K562 (cell line): ENCODE measurements at regions not wholly inside any gene's neighbourhood (a gene's known extent, or its start where the extent isn't known, plus 50 kb on each side); places are given as distances from the start of the nearest gene placed in this dataset.

Experiments
- ATF1 ChIP-seq, 2 experiments: fragments of 450-650 bp in 1 of 2; IDR thresholded peaks; 2 replicates each; pipeline ENCODE4 v1.6.1; 2016; ENCODE audit warnings: missing compliant biosample characterization in 1 of 2, missing genetic modification characterization in 1 of 2
- C11orf30 ChIP-seq: fragments of 450-650 bp; IDR thresholded peaks from 2 replicates; pipeline ENCODE4 v1.6.1; 2016; ENCODE audit warnings: low read depth, mild to moderate bottlenecking
- FOXJ2 ChIP-seq: fragments of 200-800 bp; sonication (Bioruptor generic); IDR thresholded peaks from 2 replicates; pipeline ENCODE4 v1.6.1; 2016; ENCODE audit warnings: missing genetic modification characterization, missing compliant biosample characterization
- JUND ChIP-seq, 2 experiments: IDR thresholded peaks; 2 replicates in 1 of 2; 3 replicates in 1 of 2; pipeline ENCODE4 v1.6.1; 2011; ENCODE audit warnings: borderline replicate concordance in 2 of 2, low read depth in 2 of 2, low read length in 2 of 2, improper control_type of control experiment in 1 of 2, missing biosample characterization in 1 of 2, missing genetic modification characterization in 1 of 2, missing genetic modification reagents in 1 of 2
- KDM2B ChIP-seq: fragments of 250-450 bp; sonication (Bioruptor Pico); IDR thresholded peaks from 2 replicates; pipeline ENCODE4 v1.8.0; 2021; ENCODE audit warnings: mild to moderate bottlenecking, moderate library complexity
- MAFK ChIP-seq: IDR thresholded peaks from 2 replicates; pipeline ENCODE4 v1.6.1; 2011; ENCODE audit warnings: low read length, improper control_type of control experiment
- MYBL2 ChIP-seq, 2 experiments: fragments of 450-650 bp in 1 of 2; sonication (generic) in 1 of 2; formaldehyde crosslinking in 1 of 2; IDR thresholded peaks; 2 replicates each; pipeline versions ENCODE4 v1.6.1 to v1.8.1; 2017 to 2022; ENCODE audit warnings: borderline replicate concordance in 1 of 2, inconsistent platforms in 1 of 2, low read depth in 1 of 2, mild to moderate bottlenecking in 1 of 2, missing genetic modification reagents in 1 of 2, moderate library complexity in 1 of 2
- NCOA1 ChIP-seq: fragments of 450-650 bp; IDR thresholded peaks from 2 replicates; pipeline ENCODE4 v1.6.1; 2016; ENCODE audit warnings: low read depth
- NCOA2 ChIP-seq, 2 experiments: fragments of 450-650 bp; IDR thresholded peaks; 2 replicates each; pipeline ENCODE4 v1.6.1; 2018; ENCODE audit warnings: mild to moderate bottlenecking in 2 of 2, moderate library complexity in 1 of 2; ENCODE audit not compliant: partially characterized antibody in 2 of 2
- PYGO2 ChIP-seq: fragments of 450-650 bp; IDR thresholded peaks from 2 replicates; pipeline ENCODE4 v1.6.1; 2016; ENCODE audit warnings: mild to moderate bottlenecking, missing genetic modification characterization, moderate library complexity, missing compliant biosample characterization
- SAFB2 ChIP-seq: fragments of 200-400 bp; formaldehyde crosslinking; IDR thresholded peaks from 2 replicates; pipeline ENCODE4 v1.6.1; 2018; ENCODE audit warnings: borderline replicate concordance, low read length, low read depth, moderate library complexity; ENCODE audit not compliant: severe bottlenecking
- SETDB1 ChIP-seq: IDR thresholded peaks from one replicate; pipeline ENCODE4 v1.6.1; 2012; ENCODE audit warnings: low read length, control low read depth, inconsistent platforms
- STAG1 ChIP-seq: sonication (generic); formaldehyde crosslinking; IDR thresholded peaks from 2 replicates; pipeline ENCODE4 v1.5.0; 2020; ENCODE audit warnings: missing genetic modification reagents, borderline replicate concordance
- TFAM ChIP-seq: fragments of 250-450 bp; sonication (Bioruptor Pico); conservative IDR thresholded peaks from 2 replicates; pipeline ENCODE4 v1.5.0; 2021; ENCODE audit warnings: mild to moderate bottlenecking, moderate library complexity
- ZBTB8A ChIP-seq: fragments of 450-650 bp; IDR thresholded peaks from 2 replicates; pipeline ENCODE4 v1.6.1; 2018; ENCODE audit warnings: mild to moderate bottlenecking, moderate library complexity; ENCODE audit not compliant: partially characterized antibody
- ZNF445 ChIP-seq: fragments of 250-450 bp; sonication (Bioruptor Pico); IDR thresholded peaks from 2 replicates; pipeline ENCODE4 v1.4.0; 2020; ENCODE audit warnings: low read depth, mild to moderate bottlenecking, moderate library complexity
- ZNF586 ChIP-seq: fragments of 450-650 bp; formaldehyde crosslinking; conservative IDR thresholded peaks from 2 replicates; pipeline ENCODE4 v1.4.0; 2020; ENCODE audit warnings: mild to moderate bottlenecking, moderate library complexity
- TF ChIP-seq, protein P1 (sequence below), 2 experiments: IDR thresholded peaks; 2 replicates each; pipeline ENCODE4 v1.6.1; 2011; ENCODE audit warnings: borderline replicate concordance in 1 of 2, control low read depth in 1 of 2, low read depth in 1 of 2, low read length in 1 of 2, mild to moderate bottlenecking in 1 of 2, mixed read lengths in 1 of 2, moderate library complexity in 1 of 2; ENCODE audit not compliant: insufficient read depth in 1 of 2, insufficient read length in 1 of 2, poor library complexity in 1 of 2, severe bottlenecking in 1 of 2; ENCODE audit errors: extremely low read depth in 1 of 2
- TF ChIP-seq, protein P2 (sequence below): fragments of 250-450 bp; sonication (Bioruptor Pico); IDR thresholded peaks from 2 replicates; pipeline ENCODE4 v1.8.0; 2022; ENCODE audit warnings: inconsistent platforms
- TF ChIP-seq, protein P3 (sequence below): fragments of 450-650 bp; IDR thresholded peaks from 2 replicates; pipeline ENCODE4 v1.6.1; 2016; ENCODE audit warnings: borderline replicate concordance
- TF ChIP-seq, protein P4 (sequence below): sonication (generic); formaldehyde crosslinking; IDR thresholded peaks from 2 replicates; pipeline ENCODE4 v1.8.0; 2022; ENCODE audit warnings: mild to moderate bottlenecking, low read depth, missing genetic modification reagents

DNA sequence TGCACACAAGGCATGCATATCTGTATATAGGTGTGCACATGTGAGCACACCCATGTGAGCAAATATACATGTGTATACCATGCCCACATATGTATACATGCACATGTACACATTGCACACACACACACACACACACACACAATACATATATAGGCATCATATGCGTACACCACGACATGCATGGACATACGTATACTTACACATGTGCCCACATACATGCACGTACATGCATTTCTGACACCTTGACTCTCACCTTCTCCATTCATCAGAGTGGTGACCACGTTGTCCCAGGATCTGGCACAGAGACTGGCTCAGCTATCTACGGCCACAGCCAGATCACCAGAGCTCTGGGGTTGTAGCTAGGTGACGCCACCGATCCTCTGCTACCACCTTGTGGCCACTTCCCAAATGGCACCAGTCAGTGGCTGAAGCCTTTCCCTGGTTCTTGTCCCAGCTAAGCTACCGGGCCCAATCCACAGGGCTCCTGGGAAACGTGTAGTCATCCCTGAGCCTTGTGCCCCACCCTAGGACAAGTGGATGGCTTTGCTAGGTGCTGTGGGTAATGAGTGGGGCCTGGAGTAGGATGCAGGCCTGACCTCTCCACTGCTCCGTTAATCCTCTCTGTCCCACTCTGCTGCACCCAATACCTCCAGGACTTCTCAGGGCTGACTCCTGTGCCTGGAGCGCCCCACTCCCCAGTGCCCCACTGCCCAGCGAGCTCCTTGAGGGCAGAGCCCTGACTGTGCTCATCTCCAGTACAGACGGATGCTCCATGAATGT lies 194.4 kb downstream of the RGS3 start (continued):
- TF ChIP-seq MYBL2 (IDR thresholded peaks at IDR 0.05; ENCODE audit: low read depth) (no peak), MYBL2 (CRISPR knock-in tag; IDR thresholded peaks at IDR 0.05; ENCODE audit: borderline replicate concordance) (no peak), FOXJ2 (no peak), ZNF445 (CRISPR knock-in tag) (no peak), ATF1 (CRISPR knock-in tag; IDR thresholded peaks at IDR 0.05) (no peak), ATF1 (tag; IDR thresholded peaks at IDR 0.05) (peak; percentile 58), STAG1 (CRISPR knock-in tag) (peak; percentile 94), PYGO2 (tag) (no peak), ZNF586 (CRISPR knock-in tag) (no peak), KDM2B (CRISPR knock-in tag) (no peak), NCOA1 (no peak), C11orf30 (no peak), SAFB2 (no peak), JUND (IDR thresholded peaks at IDR 0.05; ENCODE audit: borderline replicate concordance, low read depth, low read length) (peak; percentile 66), JUND (tag; IDR thresholded peaks at IDR 0.05; ENCODE audit: borderline replicate concordance, low read depth, low read length) (no peak; the same call in 2 of the 3 replicates), ZBTB8A (no peak), SETDB1 (no peak), NCOA2 (IDR thresholded peaks at IDR 0.05; ENCODE audit: partially characterized antibody in 2 of 2) (no peak), MAFK (no peak), TFAM (CRISPR knock-in tag) (no peak)
- TF ChIP-seq, protein P1, sequence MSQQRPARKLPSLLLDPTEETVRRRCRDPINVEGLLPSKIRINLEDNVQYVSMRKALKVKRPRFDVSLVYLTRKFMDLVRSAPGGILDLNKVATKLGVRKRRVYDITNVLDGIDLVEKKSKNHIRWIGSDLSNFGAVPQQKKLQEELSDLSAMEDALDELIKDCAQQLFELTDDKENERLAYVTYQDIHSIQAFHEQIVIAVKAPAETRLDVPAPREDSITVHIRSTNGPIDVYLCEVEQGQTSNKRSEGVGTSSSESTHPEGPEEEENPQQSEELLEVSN (IDR thresholded peaks at IDR 0.05; ENCODE audit: borderline replicate concordance in 1 of 2, extremely low read depth in 1 of 2, insufficient read depth in 1 of 2, insufficient read length in 1 of 2, low read depth in 1 of 2, low read length in 1 of 2, poor library complexity in 1 of 2, severe bottlenecking in 1 of 2): no peak
- TF ChIP-seq, protein P2, sequence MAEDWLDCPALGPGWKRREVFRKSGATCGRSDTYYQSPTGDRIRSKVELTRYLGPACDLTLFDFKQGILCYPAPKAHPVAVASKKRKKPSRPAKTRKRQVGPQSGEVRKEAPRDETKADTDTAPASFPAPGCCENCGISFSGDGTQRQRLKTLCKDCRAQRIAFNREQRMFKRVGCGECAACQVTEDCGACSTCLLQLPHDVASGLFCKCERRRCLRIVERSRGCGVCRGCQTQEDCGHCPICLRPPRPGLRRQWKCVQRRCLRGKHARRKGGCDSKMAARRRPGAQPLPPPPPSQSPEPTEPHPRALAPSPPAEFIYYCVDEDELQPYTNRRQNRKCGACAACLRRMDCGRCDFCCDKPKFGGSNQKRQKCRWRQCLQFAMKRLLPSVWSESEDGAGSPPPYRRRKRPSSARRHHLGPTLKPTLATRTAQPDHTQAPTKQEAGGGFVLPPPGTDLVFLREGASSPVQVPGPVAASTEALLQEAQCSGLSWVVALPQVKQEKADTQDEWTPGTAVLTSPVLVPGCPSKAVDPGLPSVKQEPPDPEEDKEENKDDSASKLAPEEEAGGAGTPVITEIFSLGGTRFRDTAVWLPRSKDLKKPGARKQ (CRISPR knock-in tag): no peak
- TF ChIP-seq, protein P3, sequence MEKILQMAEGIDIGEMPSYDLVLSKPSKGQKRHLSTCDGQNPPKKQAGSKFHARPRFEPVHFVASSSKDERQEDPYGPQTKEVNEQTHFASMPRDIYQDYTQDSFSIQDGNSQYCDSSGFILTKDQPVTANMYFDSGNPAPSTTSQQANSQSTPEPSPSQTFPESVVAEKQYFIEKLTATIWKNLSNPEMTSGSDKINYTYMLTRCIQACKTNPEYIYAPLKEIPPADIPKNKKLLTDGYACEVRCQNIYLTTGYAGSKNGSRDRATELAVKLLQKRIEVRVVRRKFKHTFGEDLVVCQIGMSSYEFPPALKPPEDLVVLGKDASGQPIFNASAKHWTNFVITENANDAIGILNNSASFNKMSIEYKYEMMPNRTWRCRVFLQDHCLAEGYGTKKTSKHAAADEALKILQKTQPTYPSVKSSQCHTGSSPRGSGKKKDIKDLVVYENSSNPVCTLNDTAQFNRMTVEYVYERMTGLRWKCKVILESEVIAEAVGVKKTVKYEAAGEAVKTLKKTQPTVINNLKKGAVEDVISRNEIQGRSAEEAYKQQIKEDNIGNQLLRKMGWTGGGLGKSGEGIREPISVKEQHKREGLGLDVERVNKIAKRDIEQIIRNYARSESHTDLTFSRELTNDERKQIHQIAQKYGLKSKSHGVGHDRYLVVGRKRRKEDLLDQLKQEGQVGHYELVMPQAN: no peak
- TF ChIP-seq, protein P4, sequence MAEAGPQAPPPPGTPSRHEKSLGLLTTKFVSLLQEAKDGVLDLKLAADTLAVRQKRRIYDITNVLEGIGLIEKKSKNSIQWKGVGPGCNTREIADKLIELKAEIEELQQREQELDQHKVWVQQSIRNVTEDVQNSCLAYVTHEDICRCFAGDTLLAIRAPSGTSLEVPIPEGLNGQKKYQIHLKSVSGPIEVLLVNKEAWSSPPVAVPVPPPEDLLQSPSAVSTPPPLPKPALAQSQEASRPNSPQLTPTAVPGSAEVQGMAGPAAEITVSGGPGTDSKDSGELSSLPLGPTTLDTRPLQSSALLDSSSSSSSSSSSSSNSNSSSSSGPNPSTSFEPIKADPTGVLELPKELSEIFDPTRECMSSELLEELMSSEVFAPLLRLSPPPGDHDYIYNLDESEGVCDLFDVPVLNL (CRISPR knock-in tag): no peak
